Peyer's patch (tissue), 4 donors: ENCODE measurements at regions not wholly inside any gene's neighbourhood (a gene's known extent, or its start where the extent isn't known, plus 50 kb on each side); places are given as distances from the start of the nearest gene placed in this dataset.

Source experiments
- DNase-seq, 3 donors: peaks; one replicate each; pipeline ENCODE4 v3.0.0-alpha.2; 2017 to 2019
- H3K27ac ChIP-seq, 4 donors: fragments of 200-600 bp; sonication (generic); one replicate each; pipeline ENCODE4 v1.5.1; 2016 to 2019
- H3K27me3 ChIP-seq, 2 donors: fragments of 200-600 bp; sonication (generic); one replicate each; pipeline ENCODE4 v1.5.1; 2019
- H3K36me3 ChIP-seq, 3 donors: fragments of 200-600 bp; sonication (generic); one replicate each; pipeline ENCODE4 v1.5.1; 2016 to 2019
- H3K4me1 ChIP-seq, 4 donors: fragments of 200-600 bp; sonication (generic); one replicate each; pipeline ENCODE4 v1.5.1; 2016 to 2019
- H3K4me3 ChIP-seq, 4 donors: fragments of 200-600 bp; sonication (generic); 1 replicate in 3 of 4; 2 replicates in 1 of 4; pipeline ENCODE4 v1.5.1; 2016 to 2019; ENCODE audit warnings: mild to moderate bottlenecking in 1 of 4
- H3K9me3 ChIP-seq, 4 donors: fragments of 200-600 bp; sonication (generic); one replicate each; pipeline ENCODE4 v1.5.1; 2016 to 2019; ENCODE audit warnings: mild to moderate bottlenecking in 1 of 4
- CTCF ChIP-seq, 6 experiments: fragments of 450-650 bp in 4 of 6; fragments of 200-600 bp in 2 of 6; sonication (generic) in 1 of 6; IDR thresholded peaks; one replicate each; pipeline ENCODE4 v1.5.1; 2017 to 2019; ENCODE audit warnings: antibody characterized with exemption in 6 of 6, mild to moderate bottlenecking in 3 of 6, moderate library complexity in 1 of 6
- POLR2A ChIP-seq, 2 donors: fragments of 450-650 bp; IDR thresholded peaks; one replicate each; pipeline ENCODE4 v1.5.1; 2017; ENCODE audit warnings: antibody characterized with exemption in 2 of 2, mild to moderate bottlenecking in 2 of 2, moderate library complexity in 2 of 2

- no peak for DNase-seq
- Histone ChIP-seq H3K4me3 (no peak overlapping the region), H3K4me1 (no peaks in the 10 kb centered on the region), H3K9me3 (peaks cover 0 to 2% (median 0%) of the 10 kb centered on the region in 4 donors), H3K27me3 (no peaks in the 10 kb centered on the region), H3K27ac (no peak overlapping the region), H3K36me3 (no peaks in the 10 kb centered on the region)
- no peak for TF ChIP-seq POLR2A (IDR thresholded peaks at IDR 0.05)
- no peak for TF ChIP-seq CTCF (IDR thresholded peaks at IDR 0.05)
These were observed 916.3 kb downstream of the TBC1D22A start for GRCh38 chr22:47678636-47679287.

- no peak overlapping the region for H3K27ac ChIP-seq
- no peak overlapping the region for H3K4me3 ChIP-seq
- no peaks in the 10 kb centered on the region for H3K9me3 ChIP-seq
- TF ChIP-seq CTCF (IDR thresholded peaks at IDR 0.05) (no peak), POLR2A (IDR thresholded peaks at IDR 0.05) (no peak)
- H3K4me1 ChIP-seq = no peaks in the 10 kb centered on the region
- no peaks in the 10 kb centered on the region for H3K36me3 ChIP-seq
- no peaks in the 10 kb centered on the region for H3K27me3 ChIP-seq
- no peak for DNase-seq
These were observed 915.6 kb downstream of the TBC1D22A start for GRCh38 chr22:47678048-47678447.

- Histone ChIP-seq H3K27ac (no peak overlapping the region), H3K27me3 (no peaks in the 10 kb centered on the region), H3K4me3 (no peak overlapping the region), H3K36me3 (no peaks in the 10 kb centered on the region), H3K9me3 (no peaks in the 10 kb centered on the region), H3K4me1 (no peaks in the 10 kb centered on the region)
- DNase-seq = no peak
- TF ChIP-seq POLR2A (IDR thresholded peaks at IDR 0.05) (no peak), CTCF (IDR thresholded peaks at IDR 0.05) (no peak)
These were observed 914.2 kb downstream of the TBC1D22A start for GRCh38 chr22:47676685-47677084.

GRCh38 chr22:47674600-47674999 is 912.1 kb downstream of the TBC1D22A start:
- H3K4me3 ChIP-seq = no peak overlapping the region
- H3K27ac ChIP-seq = no peak overlapping the region
- H3K9me3 ChIP-seq = no peaks in the 10 kb centered on the region
- TF ChIP-seq POLR2A (IDR thresholded peaks at IDR 0.05) (no peak), CTCF (IDR thresholded peaks at IDR 0.05) (no peak)
- no peaks in the 10 kb centered on the region for H3K4me1 ChIP-seq
- H3K36me3 ChIP-seq = no peaks in the 10 kb centered on the region
- DNase-seq = no peak
- no peaks in the 10 kb centered on the region for H3K27me3 ChIP-seq

- H3K9me3 ChIP-seq = no peaks in the 10 kb centered on the region
- H3K27ac ChIP-seq = no peak overlapping the region
- H3K4me3 ChIP-seq = no peak overlapping the region
- no peak for DNase-seq
- no peaks in the 10 kb centered on the region for H3K27me3 ChIP-seq
- no peak for TF ChIP-seq CTCF (IDR thresholded peaks at IDR 0.05)
- TF ChIP-seq POLR2A (IDR thresholded peaks at IDR 0.05) = no peak
- H3K4me1 ChIP-seq = no peaks in the 10 kb centered on the region
- H3K36me3 ChIP-seq = no peaks in the 10 kb centered on the region
These were observed 911.1 kb downstream of the TBC1D22A start for GRCh38 chr22:47673557-47673956.

- Histone ChIP-seq H3K27me3 (no peaks in the 10 kb centered on the region), H3K4me3 (no peak overlapping the region), H3K27ac (no peak overlapping the region), H3K9me3 (no peaks in the 10 kb centered on the region), H3K4me1 (no peaks in the 10 kb centered on the region), H3K36me3 (no peaks in the 10 kb centered on the region)
- TF ChIP-seq CTCF (IDR thresholded peaks at IDR 0.05) (no peak), POLR2A (IDR thresholded peaks at IDR 0.05) (no peak)
- DNase-seq = no peak
These were observed 910.1 kb downstream of the TBC1D22A start for GRCh38 chr22:47672526-47672925.
